NCI-H2196 (cell line): ENCODE measurements at regions not wholly inside any gene's neighbourhood (a gene's known extent, or its start where the extent isn't known, plus 50 kb on each side); places are given as distances from the start of the nearest gene placed in this dataset.
"Not testable (repeated sequence)": the region's sequence is repeated elsewhere in the genome, so short reads cannot be mapped to it uniquely, and the experiment has no call there.

Experiments
- DNase-seq: peaks from one replicate; lab custom pipeline; 2025; ENCODE audit not compliant: unreplicated experiment; lab: John Stamatoyannopoulos, UW

DNA sequence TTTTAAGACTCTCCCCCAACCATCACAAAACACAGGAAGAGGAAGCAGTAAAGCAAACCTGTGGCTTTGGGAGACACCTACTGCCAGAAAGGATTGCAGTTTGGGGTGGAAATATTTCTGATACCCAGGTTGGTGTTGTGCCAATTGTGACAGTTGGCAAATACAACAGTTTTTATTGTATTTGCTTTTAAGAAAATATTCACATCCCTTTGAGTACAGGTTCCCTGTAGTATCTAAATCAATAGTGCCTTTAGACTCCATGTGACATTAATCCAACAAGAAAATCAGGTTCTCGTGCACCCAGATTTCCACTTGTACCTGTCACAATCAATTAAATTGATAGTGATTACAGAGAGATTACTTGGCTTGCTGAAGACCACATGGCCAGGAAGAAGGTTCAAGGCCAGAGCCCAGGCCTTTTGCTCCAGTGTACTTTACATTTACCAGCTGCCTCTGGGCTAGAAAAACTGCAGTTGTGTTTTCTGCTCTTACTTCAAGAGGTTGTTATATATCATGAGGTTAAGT, 361.2 kb downstream of the ATP23 start:
- no peak for DNase-seq

GRCh38 chr12:58306266-58307000, 365.1 kb downstream of the ATP23 start:
- no peak for DNase-seq

DNA sequence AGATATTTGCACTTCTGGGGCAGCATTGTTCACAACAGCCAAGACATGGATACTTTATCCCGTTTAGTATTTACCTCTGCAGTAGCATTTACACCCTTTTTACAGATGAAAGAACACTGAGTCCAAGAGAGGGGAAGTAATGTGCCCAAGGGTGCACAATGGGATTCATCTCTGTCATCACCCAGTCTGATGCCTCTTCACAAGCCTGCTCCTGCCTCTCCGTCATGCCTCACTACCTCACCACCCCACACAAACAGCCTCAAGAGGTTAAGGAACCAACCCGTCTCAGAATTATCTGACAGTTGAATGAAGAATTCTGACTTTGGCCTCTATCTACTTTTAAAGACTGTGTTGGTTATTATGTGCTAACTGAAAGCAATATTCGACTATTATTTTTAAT, 368.4 kb downstream of the ATP23 start:
- no peak for DNase-seq

DNA sequence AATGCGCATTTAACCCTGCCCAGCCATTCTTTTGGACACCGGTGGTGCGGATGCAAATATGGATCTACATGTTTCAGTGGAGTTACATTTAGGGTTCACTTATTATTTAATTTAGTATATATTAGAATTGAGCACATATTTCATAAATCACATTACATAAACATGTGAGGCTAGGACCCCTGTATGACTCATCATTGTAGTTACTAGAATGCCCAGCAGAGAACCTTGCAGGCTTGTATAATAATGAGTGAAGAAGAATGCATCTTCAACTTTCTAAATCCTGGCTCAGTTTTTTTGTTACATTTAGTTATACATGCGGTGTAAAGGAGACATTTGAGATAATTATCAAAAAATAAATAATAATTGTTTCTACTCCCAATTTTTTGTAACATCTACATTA, 369.0 kb downstream of the ATP23 start:
- no peak for DNase-seq

DNA sequence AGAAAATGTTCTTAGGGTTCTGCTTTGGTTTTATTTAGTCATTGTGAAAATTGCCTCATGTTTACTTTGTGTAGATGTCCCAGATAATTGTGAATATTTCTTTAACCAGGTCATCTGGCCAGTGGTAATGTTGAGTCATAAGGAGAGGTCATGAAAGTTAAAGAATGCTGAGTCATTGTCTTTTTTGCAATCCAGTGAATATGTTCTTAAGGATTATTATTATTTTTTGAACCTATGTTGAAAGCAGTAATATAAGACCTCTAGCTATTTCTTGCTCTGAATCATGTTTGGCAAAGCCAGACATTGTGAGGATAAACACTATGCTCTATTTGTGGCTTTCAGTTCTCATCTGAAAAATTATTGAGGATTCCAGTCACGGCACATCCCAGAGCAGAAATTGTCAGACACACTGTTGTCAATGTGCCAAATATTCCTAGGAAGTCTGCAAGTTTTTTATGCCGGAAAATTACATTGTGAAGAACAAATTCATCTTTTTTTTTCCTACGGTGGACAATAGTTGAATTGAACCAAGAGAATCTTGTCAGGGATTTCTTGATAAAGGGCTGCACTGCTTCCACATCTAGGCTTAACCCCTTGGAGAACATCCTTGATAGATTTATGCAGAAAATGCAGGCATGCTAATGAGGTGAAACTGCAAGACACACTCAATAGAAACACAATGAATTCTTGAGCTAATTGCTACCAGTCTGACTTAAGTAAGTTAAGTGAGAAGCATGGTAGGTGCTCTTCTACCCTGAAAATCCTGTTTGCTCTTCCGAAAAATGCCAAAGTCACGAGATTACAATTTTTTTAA, 369.6 kb downstream of the ATP23 start:
- no peak for DNase-seq

DNA sequence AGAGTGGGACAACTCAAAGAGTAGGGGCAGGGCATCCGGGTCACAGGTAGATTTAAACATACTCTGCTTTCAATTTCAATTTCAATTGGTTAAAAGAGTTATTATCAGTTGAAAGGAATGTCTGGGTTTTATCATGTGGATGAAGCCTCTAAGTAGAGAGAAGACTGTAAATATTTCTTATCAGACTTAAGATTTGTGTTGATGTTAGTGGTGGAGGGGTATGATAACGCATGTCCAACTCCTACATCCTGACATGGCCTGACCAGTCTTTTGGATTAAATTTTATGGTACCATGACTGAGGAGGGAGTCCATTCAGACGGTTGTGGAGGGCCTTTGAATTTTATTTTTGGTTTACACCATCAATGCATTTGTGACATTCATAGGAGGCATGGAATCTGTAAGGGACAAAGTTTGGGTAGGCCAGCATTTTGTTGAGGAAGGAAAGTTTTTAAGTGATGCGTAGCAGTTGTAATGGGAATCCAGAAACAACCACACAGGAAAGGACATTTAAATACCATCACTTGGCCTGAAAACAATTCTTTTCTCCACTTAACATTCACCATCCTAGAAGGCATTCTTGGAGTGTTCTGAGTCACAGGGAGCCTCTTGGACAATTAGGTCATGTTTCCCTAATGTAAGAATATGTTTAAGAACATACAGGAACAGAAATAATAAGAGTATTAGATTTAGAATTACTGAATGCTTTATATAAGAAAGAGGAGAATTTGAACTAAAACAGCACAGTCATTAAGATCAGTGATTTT, 371.9 kb downstream of the ATP23 start:
- DNase-seq: no peak

GRCh38 chr12:58314610-58315009, 373.2 kb downstream of the ATP23 start:
- no peak for DNase-seq

- no peak for DNase-seq
These were observed 375.6 kb downstream of the ATP23 start for GRCh38 chr12:58316926-58317325.

DNA sequence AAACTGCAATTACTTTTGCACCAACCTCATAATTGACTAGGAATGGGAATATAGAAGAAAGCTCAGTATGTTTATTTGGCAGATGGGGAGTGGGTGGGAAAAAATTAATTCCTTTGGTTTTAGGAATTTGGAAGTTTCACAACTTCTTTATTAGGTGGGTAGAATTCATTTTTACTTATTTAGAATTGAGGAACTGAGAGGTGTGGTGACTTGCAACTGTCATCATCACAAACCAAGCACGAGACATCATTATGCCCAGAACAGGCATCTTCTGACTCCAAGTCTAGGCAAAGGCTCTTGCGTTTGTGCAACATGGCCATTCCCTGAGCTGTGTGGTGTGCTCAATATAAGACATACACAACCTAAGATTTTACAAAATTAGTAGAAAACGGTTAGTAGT, 380.0 kb downstream of the ATP23 start:
- no peak for DNase-seq

GRCh38 chr12:58323676-58324075, 382.3 kb downstream of the ATP23 start:
- no peak for DNase-seq

DNA sequence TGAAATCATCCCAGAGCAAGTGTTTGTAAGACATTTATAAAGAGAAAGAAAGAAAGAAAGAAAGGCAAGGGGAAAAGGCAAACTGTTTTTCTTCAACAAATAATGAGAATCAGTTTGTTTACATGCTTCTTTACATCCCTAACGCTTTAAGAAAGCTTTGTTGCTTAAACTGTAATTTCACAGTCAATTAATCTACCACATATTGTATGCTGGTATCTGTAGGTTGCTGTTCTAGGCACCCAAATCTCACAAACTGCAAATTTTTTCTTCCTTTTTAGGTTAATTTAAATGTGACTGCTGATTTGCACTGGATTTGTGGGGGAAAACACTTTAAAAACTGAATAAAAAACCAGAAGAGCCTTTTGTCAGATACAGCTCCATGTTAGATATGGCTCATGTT, 384.2 kb downstream of the ATP23 start:
- DNase-seq: no peak

- no peak for DNase-seq
These were observed 385.2 kb downstream of the ATP23 start for GRCh38 chr12:58326534-58326933.

GRCh38 chr12:58336581-58337242, 395.3 kb downstream of the ATP23 start:
- not testable (repeated sequence) for DNase-seq

DNA sequence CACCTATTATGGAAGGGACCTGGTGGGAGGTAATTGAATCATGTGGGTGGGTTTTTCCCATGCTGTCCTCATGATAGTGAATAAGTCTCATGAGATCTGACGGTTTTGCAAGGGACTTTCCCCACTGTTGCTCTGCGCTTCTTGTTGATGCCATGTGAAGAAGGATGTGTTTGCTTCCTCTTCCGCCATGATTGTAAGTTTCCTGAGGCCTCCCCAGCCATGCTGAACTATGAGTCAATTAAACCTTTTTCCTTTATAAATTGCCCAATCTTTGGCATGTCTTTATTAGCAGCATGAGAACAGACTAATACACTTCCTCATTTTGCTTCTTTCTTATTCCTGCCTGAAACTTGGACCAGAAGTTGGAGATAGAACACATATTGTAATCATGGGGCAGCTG, 396.2 kb downstream of the ATP23 start:
- not testable (repeated sequence) for DNase-seq

- DNase-seq: no peak
These were observed 400.4 kb downstream of the ATP23 start for GRCh38 chr12:58341791-58342190.

GRCh38 chr12:58342736-58343135, 401.4 kb downstream of the ATP23 start:
- no peak for DNase-seq

DNA sequence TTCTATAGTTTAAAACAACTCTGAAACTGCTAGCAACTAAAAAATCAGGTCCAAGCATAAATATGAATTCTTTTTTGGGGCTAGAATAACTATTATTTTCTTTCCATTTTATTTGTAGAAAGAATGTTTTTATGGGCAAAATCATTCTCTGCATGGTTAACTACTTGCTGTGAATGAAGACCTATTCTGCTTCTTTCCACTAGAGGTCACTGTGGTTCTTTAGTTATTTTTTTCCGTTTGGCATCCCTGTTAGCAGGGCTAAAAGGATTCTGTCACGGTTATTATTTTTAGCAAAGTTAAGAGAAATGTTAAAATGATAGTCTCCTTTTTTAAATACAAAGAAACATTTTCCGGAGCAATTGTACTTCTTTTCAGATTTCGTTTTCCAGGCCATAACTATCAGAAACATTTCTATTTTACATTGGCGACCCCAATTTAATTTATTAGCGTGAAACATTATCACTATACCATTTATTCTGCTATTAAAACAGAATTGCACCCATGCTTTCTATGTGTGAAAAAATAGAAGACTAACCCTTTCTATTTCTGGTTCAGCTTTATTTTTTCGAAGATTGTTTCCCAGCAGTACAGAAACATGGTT, 404.8 kb downstream of the ATP23 start:
- DNase-seq: peak; percentile 43

DNA sequence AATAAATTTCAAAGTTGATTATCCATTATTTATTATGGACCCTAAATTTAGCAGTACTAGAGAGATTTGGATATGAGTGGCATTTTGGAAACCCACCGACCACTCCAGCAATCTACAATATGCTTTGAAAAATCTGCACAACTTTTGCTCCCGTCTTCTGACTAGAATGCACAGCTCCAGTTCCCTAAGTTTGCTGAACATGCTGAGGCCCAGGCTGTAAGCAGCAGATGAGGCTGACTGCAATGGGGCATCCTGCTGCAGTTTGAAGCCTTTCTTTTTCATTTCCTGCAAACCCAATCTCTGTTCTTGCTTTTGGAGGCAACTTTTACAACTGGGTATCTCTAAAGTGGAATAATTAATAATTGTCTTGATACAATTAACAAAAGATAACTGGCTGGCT, 405.8 kb downstream of the ATP23 start:
- DNase-seq: no peak

- no peak for DNase-seq
These were observed 406.3 kb downstream of the ATP23 start for GRCh38 chr12:58347691-58348090.

DNA sequence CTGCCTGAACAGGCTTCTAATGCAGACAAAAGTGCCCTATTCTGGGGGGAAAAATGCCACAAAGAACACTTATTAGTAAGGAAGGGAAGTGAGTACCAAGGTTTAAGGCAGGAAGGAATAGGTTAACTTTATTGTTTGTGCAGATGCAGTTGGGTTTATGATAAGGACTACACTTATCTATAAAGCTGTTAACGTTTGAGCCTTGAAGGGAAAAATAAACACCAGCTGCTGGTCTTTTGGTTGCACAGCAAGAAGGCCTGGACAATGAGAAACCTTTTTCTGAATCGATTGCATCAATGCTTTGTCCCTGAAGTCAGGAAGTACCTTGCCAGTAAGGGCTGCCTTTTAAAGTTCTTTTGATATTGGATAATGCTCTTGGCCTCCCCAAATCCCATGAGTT, 407.8 kb downstream of the ATP23 start:
- no peak for DNase-seq

GRCh38 chr12:58356794-58357193, 415.4 kb downstream of the ATP23 start:
- no peak for DNase-seq
